ENCODE measurements at regions not wholly inside any gene's neighbourhood (a gene's known extent, or its start where the extent isn't known, plus 50 kb on each side); places are given as distances from the start of the nearest gene placed in this dataset.

DNA sequence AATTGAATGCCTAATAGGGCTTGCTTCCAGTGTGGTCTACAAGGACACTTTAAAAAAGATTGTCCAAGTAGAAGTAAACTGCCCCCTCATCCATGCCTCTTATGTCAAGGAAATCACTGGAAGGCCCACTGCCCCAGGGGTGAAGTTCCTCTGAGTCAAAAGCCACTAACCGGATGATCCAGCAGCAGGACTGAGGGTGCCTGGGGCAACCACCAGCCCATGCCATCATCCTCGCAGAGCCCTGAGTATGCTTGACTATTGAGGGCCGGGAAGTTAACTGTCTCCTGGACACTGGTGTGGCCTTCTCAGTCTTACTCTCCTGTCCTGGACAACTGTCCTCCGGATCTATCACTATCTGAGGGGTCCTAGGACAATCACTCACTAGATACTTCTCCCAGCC lies 411.5 kb downstream of the TENT5A start:
- H3K27me3 Mint-ChIP-seq = no peaks in the 10 kb centered on the region
- ChIA-PET POLR2A (no interaction called here), CTCF (no interaction called here)
- no peak overlapping the region for H3K4me3 Mint-ChIP-seq
- ATAC-seq (no peak), DNase-seq (no peak)
- TF ChIP-seq, protein P1, sequence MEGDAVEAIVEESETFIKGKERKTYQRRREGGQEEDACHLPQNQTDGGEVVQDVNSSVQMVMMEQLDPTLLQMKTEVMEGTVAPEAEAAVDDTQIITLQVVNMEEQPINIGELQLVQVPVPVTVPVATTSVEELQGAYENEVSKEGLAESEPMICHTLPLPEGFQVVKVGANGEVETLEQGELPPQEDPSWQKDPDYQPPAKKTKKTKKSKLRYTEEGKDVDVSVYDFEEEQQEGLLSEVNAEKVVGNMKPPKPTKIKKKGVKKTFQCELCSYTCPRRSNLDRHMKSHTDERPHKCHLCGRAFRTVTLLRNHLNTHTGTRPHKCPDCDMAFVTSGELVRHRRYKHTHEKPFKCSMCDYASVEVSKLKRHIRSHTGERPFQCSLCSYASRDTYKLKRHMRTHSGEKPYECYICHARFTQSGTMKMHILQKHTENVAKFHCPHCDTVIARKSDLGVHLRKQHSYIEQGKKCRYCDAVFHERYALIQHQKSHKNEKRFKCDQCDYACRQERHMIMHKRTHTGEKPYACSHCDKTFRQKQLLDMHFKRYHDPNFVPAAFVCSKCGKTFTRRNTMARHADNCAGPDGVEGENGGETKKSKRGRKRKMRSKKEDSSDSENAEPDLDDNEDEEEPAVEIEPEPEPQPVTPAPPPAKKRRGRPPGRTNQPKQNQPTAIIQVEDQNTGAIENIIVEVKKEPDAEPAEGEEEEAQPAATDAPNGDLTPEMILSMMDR (IDR thresholded peaks at IDR 0.05) = no peak
- peaks cover 7% of the 10 kb centered on the region for H3K9me3 Mint-ChIP-seq
- H3K27ac Mint-ChIP-seq = no peak overlapping the region
- no peaks in the 10 kb centered on the region for H3K36me3 Mint-ChIP-seq (ENCODE audit: low read depth)
- no peaks in the 10 kb centered on the region for H3K4me1 Mint-ChIP-seq (ENCODE audit: low read depth)
- intact Hi-C loops (cut with micrococcal nuclease) = no loop called here

DNA sequence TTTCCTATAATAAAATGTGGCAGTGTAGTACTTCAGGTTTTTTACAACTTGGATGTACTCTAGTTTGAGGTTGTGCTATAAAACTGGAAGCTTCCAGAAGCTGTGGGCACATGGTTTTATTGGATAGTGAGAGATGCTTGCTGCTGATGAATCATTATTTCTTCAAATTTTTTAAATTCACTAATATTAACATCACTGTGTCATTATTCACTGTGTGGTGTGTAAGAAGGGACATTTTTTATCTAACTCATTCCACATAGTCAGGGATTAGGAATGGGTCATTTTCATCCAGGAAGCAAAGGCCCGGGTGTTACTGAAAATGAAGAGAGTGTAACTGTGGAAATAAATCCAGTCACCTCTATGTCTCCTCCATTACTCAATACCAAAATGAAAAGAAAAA lies 421.0 kb downstream of the TENT5A start:
- H3K36me3 Mint-ChIP-seq (ENCODE audit: low read depth) = no peaks in the 10 kb centered on the region
- DNase-seq (no peak), ATAC-seq (no peak)
- H3K27me3 Mint-ChIP-seq = no peaks in the 10 kb centered on the region
- H3K9me3 Mint-ChIP-seq = peaks cover 2% of the 10 kb centered on the region
- H3K4me3 Mint-ChIP-seq = no peak overlapping the region
- intact Hi-C loops (cut with micrococcal nuclease) = no loop called here
- no peak overlapping the region for H3K27ac Mint-ChIP-seq
- POLR2A ChIA-PET = no interaction called here
- TF ChIP-seq, protein P1 (IDR thresholded peaks at IDR 0.05) = no peak
- H3K4me1 Mint-ChIP-seq (ENCODE audit: low read depth) = no peaks in the 10 kb centered on the region
- CTCF ChIA-PET = no interaction called here

DNA sequence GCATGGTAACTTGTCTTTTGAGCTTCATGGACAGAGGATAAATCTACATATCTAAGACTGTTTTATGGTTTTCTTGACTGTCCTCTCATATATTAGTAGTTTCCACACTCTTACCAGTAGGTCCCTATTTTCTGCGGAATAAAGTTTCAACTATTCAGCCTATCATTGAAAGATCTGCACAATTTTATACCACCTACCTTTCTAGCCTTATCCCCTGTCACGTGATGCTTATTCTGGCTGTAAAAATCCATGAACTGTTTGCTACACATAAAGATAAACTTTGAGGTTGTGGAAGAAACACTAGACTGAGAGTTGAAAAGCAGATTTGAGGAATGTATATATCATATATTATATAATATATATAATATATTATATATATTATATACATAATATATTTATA lies 423.8 kb downstream of the TENT5A start:
- ChIA-PET CTCF (no interaction called here), POLR2A (no interaction called here)
- no peak for ATAC-seq
- no peak overlapping the region for H3K27ac Mint-ChIP-seq
- H3K27me3 Mint-ChIP-seq = no peaks in the 10 kb centered on the region
- no peaks in the 10 kb centered on the region for H3K36me3 Mint-ChIP-seq (ENCODE audit: low read depth)
- no peak overlapping the region for H3K4me3 Mint-ChIP-seq
- H3K9me3 Mint-ChIP-seq = no peaks in the 10 kb centered on the region
- TF ChIP-seq, protein P1 (IDR thresholded peaks at IDR 0.05) = no peak
- intact Hi-C loops (cut with micrococcal nuclease) = no loop called here
- no peaks in the 10 kb centered on the region for H3K4me1 Mint-ChIP-seq (ENCODE audit: low read depth)
- DNase-seq = no peak

DNA sequence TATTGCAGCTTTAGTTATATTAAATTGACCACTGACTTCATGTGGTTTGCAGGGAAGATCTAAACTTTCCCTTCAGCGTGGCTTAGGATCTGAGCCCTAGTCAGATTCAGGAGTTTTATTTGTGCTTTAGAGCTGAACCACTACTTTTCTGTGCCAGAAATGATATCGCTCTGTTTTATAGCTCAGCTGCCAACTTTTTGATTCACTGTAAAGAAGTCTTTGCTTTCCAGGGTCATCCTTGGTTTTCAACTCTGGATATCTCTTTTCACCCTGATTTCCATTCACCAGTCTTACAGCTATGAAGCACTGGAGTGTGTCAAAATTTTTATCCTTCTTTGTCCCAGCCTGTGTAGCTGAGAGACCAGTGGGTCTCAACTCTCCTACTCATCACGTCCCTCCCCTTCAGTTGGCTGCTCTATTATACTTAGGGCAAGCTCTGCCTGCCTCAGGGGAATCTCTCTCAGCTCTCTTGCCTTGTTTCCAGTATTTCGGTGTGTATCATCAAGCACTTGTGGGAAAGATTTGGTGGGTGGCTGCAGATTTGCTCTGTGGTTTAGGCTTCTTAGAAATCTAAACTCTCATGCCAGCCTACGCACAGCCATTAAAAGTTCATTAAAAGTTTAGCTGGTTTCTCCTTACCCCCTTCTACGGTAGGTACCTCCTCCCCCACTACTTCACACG lies 425.5 kb downstream of the TENT5A start:
- H3K27me3 Mint-ChIP-seq = no peaks in the 10 kb centered on the region
- ChIA-PET POLR2A (interaction anchor here (1.1 kb wide), 1 partner anchor 14 kb away, joined by 3 read pairs; no protein-coding TSS in a partner anchor), CTCF (no interaction called here)
- H3K4me3 Mint-ChIP-seq = no peak overlapping the region
- H3K4me1 Mint-ChIP-seq (ENCODE audit: low read depth) = no peaks in the 10 kb centered on the region
- DNase-seq (no peak), ATAC-seq (no peak)
- TF ChIP-seq, protein P1 (IDR thresholded peaks at IDR 0.05) = no peak
- no peaks in the 10 kb centered on the region for H3K36me3 Mint-ChIP-seq (ENCODE audit: low read depth)
- H3K9me3 Mint-ChIP-seq = no peaks in the 10 kb centered on the region
- intact Hi-C loops (cut with micrococcal nuclease) = no loop called here
- no peak overlapping the region for H3K27ac Mint-ChIP-seq

DNA sequence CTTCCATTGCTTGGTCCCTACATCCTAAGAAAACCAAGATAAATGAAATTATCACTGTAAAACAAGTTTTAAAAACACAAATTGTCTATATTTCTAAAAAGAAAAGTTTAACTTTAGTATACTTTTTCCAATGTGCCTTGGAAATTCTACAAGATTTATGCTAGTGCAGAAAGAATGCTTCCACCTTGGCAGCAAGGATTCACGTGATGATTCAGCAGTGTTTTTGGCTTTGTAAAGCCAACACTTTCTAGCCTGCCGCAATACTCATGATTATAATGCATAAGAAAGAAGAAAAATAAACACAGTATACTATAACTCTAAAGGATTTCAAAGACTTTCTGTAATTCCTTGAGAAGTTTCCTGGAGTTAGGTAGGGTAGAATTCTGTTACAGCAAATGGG lies 442.7 kb downstream of the TENT5A start:
- POLR2A ChIA-PET = no interaction called here
- no peak overlapping the region for H3K4me3 Mint-ChIP-seq
- no peak for DNase-seq
- intact Hi-C loops (cut with micrococcal nuclease) = no loop called here
- no peaks in the 10 kb centered on the region for H3K27me3 Mint-ChIP-seq
- no peak overlapping the region for H3K27ac Mint-ChIP-seq
- TF ChIP-seq, protein P1 (IDR thresholded peaks at IDR 0.05) = no peak
- H3K36me3 Mint-ChIP-seq (ENCODE audit: low read depth) = no peaks in the 10 kb centered on the region
- H3K9me3 Mint-ChIP-seq = peaks cover 7% of the 10 kb centered on the region
- CTCF ChIA-PET = no interaction called here
- no peak for ATAC-seq
- H3K4me1 Mint-ChIP-seq (ENCODE audit: low read depth) = no peaks in the 10 kb centered on the region

Measured in activated CD8-positive, alpha-beta T cell treated with anti-CD3 and anti-CD28 coated beads for 36 hours (primary cell).